Activated naive CD4-positive, alpha-beta T cell treated with anti-CD3 and anti-CD28 coated beads, Interleukin-2, amount 10 ng/mL, durations not matched to agents 7 days and 5 days (primary cell): ENCODE measurements at regions not wholly inside any gene's neighbourhood (a gene's known extent, or its start where the extent isn't known, plus 50 kb on each side); places are given as distances from the start of the nearest gene placed in this dataset.
"Not testable (repeated sequence)": the region's sequence is repeated elsewhere in the genome, so short reads cannot be mapped to it uniquely, and the experiment has no call there.

Source experiments
- CTCF ChIA-PET: fragments of 350-600 bp; sonication (Branson Sonifier 250); formaldehyde crosslinking; loops from one replicate; lab custom pipeline; 2021; ENCODE audit warnings: antibody characterized with exemption; lab: Charles Lee
- DNase-seq: peaks from one replicate; pipeline ENCODE4 v3.0.0-alpha.2; 2020
- H3K27ac Mint-ChIP-seq: one replicate; pipeline ENCODE4 v1.8.0; 2021; ENCODE audit warnings: mild to moderate bottlenecking, moderate library complexity, mixed read lengths
- H3K27me3 Mint-ChIP-seq: one replicate; pipeline ENCODE4 v1.8.0; 2021; ENCODE audit warnings: mild to moderate bottlenecking, mixed read lengths
- H3K36me3 Mint-ChIP-seq: one replicate; pipeline ENCODE4 v1.8.0; 2021; ENCODE audit warnings: mixed read lengths
- H3K4me1 Mint-ChIP-seq: one replicate; pipeline ENCODE4 v1.8.0; 2021; ENCODE audit warnings: mixed read lengths
- H3K4me3 Mint-ChIP-seq: one replicate; pipeline ENCODE4 v1.8.0; 2021; ENCODE audit warnings: mild to moderate bottlenecking, moderate library complexity, mixed read lengths
- H3K9me3 Mint-ChIP-seq: one replicate; pipeline ENCODE4 v1.8.0; 2021; ENCODE audit warnings: mixed read lengths

DNA sequence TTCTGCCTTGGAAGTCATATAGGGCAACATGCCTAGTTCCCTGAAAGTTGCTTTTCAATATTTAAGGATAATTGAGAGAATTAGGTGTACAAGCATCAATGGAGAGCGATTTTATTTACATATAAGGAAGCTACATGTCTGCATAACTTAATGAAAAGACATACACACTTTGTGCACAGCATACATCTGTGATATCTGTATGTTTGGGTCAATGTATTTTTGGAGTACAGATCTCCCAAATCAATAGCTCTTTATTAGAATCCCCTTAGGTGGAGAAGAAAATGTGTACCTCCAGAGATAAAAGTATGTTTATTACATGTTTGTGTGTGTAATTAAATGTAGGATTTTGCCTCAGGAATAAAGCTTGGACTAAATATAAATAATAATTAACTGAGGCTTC, 373.7 kb upstream of the CCNH start:
- no peak overlapping the region for H3K27ac Mint-ChIP-seq
- no peaks in the 10 kb centered on the region for H3K9me3 Mint-ChIP-seq
- H3K4me1 Mint-ChIP-seq = no peaks in the 10 kb centered on the region
- no peak for DNase-seq
- peaks cover 12% of the 10 kb centered on the region for H3K27me3 Mint-ChIP-seq
- CTCF ChIA-PET = no interaction called here
- H3K4me3 Mint-ChIP-seq = no peak overlapping the region
- no peaks in the 10 kb centered on the region for H3K36me3 Mint-ChIP-seq

DNA sequence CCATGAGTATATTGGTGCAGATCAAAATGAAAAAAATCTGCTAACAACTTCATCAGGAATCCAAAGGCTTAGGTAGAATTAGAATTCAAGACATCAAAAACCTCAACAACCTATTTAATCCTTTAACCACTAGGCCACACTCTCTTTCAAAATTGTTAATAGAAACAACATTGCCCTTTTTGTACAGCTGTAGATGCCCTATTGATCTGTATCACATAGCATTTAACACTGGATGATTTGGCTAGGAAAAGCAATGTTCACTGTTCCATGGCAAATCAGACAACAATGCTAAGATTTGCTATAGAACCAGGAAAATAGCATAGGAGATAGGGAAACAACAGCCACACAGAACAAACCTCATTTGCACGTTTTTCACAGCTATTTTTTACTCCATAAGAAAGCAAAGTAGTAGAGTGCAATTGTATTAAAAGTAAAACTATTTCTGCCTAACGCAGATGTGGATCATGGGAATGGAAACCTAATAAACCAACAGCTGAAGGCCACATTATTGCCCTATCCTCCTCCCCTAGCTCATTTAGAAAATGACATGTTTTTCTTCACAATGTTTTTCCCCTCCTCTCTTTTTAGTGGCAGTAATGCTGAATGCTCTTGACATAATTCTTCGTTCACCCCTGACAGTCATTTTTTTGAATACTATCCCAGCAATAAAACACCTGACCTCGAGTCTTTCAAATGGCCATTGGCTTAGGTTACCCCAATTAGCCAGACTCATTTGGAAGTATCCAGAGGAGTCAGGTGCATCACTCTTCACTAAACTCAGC, 373.0 kb upstream of the CCNH start:
- no peaks in the 10 kb centered on the region for H3K9me3 Mint-ChIP-seq
- H3K36me3 Mint-ChIP-seq = no peaks in the 10 kb centered on the region
- H3K27me3 Mint-ChIP-seq = peaks cover 16% of the 10 kb centered on the region
- no peak overlapping the region for H3K27ac Mint-ChIP-seq
- no peaks in the 10 kb centered on the region for H3K4me1 Mint-ChIP-seq
- no peak overlapping the region for H3K4me3 Mint-ChIP-seq
- no peak for DNase-seq
- CTCF ChIA-PET = no interaction called here

DNA sequence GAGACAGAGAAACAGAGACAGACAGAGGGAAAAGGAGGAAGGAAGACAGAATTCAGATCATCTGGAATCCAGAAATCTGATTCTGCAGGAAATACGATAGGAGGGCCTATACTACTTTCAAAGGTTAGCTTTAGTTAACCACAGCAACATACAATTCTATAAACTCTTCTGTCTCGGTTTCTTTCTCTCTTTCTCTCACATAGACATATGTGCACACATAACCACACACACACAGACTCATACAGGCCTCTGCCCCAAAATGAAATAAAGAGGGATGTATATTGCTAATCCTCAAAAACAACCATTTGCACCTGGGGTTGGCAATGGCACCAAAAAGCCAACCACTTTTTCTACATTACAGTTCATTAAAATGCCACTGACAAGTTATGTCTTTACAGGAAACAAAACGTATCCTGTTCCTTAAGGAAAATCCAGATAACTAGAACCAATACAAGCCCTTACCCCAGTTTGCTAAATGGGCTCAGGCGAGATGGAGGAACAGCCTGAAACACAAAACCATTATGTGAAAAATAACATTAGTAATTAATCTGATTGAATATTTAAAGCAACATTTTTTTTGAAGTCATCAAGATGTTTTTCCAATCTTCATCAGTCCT, 372.3 kb upstream of the CCNH start:
- H3K27ac Mint-ChIP-seq = no peak overlapping the region
- H3K4me1 Mint-ChIP-seq = no peaks in the 10 kb centered on the region
- CTCF ChIA-PET = no interaction called here
- H3K4me3 Mint-ChIP-seq = no peak overlapping the region
- DNase-seq = no peak
- H3K36me3 Mint-ChIP-seq = no peaks in the 10 kb centered on the region
- H3K9me3 Mint-ChIP-seq = no peaks in the 10 kb centered on the region
- H3K27me3 Mint-ChIP-seq = peaks cover 16% of the 10 kb centered on the region

DNA sequence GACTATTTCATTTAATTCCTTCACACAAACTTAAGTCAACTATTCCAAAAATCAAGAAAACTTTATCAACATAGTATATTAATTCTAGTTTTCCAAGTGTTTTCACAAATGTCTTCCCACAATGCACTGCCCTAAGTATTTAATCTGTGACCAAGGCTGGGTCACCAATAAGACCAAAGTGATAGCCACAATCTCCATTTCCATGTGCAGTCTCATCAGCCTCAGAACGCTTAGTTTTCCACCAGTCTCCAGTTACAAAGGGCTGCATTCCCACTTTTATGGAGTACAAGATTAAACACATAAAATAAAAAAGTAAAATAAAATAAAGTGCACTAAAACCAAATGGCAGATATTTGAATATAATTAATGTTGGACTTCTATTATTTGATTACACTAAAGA, 371.6 kb upstream of the CCNH start:
- H3K27ac Mint-ChIP-seq = no peak overlapping the region
- peaks cover 16% of the 10 kb centered on the region for H3K27me3 Mint-ChIP-seq
- H3K9me3 Mint-ChIP-seq = no peaks in the 10 kb centered on the region
- H3K36me3 Mint-ChIP-seq = no peaks in the 10 kb centered on the region
- CTCF ChIA-PET = no interaction called here
- no peak overlapping the region for H3K4me3 Mint-ChIP-seq
- no peaks in the 10 kb centered on the region for H3K4me1 Mint-ChIP-seq
- no peak for DNase-seq

DNA sequence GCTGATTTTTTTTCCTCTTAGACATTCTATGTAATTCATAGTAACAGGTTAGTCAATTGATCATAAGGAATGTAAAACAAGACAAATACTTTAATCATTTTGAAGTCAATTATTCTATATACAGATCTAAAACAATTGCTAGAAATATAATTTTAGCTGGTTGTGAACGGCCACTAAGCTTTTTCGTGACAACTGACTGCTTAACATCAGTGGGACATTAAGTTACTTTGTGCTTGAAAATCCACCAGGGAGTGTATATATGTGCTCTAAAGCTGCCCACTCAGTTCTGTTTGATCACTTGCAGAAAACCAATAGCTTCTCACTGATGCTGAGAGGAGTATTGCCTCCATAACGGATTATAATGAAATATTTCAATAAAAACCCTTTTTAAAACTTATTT, 370.2 kb upstream of the CCNH start:
- Mint-ChIP-seq H3K9me3 (no peaks in the 10 kb centered on the region), H3K27ac (no peak overlapping the region), H3K27me3 (peaks cover 16% of the 10 kb centered on the region), H3K36me3 (no peaks in the 10 kb centered on the region), H3K4me1 (no peaks in the 10 kb centered on the region), H3K4me3 (no peak overlapping the region)
- CTCF ChIA-PET = interaction anchor here (0.7 to 3.5 kb wide), 2 partner anchors 908 to 913 kb away, joined by 3 to 41 read pairs; no protein-coding TSS in a partner anchor
- DNase-seq = no peak

DNA sequence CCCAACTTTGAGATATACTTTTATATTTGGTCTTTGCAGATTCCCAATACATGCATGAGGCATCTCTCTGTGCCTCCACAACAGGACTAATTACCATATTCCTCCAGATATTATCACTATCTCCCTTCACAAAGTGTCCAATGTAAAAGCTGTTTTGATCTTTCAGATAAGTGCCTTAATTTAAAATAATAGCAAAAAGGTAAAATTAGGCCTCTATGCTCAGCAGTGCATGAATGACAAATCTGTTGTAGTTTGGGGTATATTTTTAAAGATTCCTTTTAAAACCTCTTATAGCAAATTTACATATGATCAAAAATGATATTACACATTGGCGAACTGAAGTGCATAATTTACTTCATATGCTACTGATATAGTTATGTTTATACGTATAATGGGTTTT, 369.2 kb upstream of the CCNH start:
- Mint-ChIP-seq H3K36me3 (no peaks in the 10 kb centered on the region), H3K27me3 (peaks cover 16% of the 10 kb centered on the region), H3K27ac (no peak overlapping the region), H3K9me3 (no peaks in the 10 kb centered on the region), H3K4me1 (no peaks in the 10 kb centered on the region), H3K4me3 (no peak overlapping the region)
- DNase-seq = no peak
- CTCF ChIA-PET = interaction anchor here (0.7 to 3.5 kb wide), 10 partner anchors 12 to 943 kb away, joined by 3 to 41 read pairs (median 4); no protein-coding TSS in a partner anchor

DNA sequence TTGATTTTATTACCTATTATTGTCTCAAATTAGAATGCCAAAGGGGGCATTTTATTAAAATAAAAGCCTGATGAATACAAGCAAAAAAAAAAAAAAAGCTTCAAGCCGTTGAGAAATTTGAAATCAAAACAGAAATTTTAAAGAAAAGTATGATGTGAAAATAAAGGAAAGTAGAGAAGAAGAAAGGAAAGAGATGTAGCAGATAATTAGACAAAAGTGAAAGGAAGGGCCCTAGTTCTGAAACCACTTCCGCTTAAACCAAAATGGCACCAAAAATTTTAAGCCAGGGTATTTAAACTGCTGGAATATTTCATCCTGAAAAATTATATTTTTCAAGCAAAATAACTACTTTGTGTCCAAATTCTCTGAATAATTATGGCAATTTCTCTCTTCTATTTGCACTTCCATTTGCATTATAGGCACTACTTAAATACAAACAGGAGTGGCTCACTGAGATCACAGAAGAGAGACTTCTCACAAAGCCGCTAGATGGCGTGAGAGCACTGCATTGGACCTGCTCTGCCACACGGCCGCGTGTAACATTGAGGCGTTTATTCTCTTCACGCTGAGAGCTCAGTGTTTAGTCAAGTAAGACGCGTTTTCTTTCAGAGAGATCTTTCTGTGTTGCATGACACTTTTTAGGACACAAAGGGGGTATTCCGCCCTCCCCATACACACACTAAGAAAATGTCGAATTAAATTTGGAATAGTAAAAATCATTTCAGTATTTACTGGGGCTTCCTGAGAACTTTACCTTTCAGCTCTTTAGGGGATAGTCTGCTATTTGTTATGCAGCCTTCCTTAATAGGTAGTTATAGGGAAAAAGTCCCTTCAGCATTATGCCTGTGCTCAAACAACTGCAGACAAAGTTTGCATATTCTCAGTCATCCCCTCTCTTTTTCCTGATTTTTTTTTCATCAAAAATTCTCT, 368.4 kb upstream of the CCNH start:
- H3K36me3 Mint-ChIP-seq = no peaks in the 10 kb centered on the region
- H3K4me3 Mint-ChIP-seq = no peak overlapping the region
- no peak overlapping the region for H3K27ac Mint-ChIP-seq
- CTCF ChIA-PET = interaction anchor here (0.7 to 3.5 kb wide), 13 partner anchors 11 to 945 kb away, joined by 3 to 41 read pairs (median 4); no protein-coding TSS in a partner anchor
- peaks cover 15% of the 10 kb centered on the region for H3K27me3 Mint-ChIP-seq
- no peaks in the 10 kb centered on the region for H3K4me1 Mint-ChIP-seq
- DNase-seq = peak; percentile 84
- H3K9me3 Mint-ChIP-seq = no peaks in the 10 kb centered on the region

DNA sequence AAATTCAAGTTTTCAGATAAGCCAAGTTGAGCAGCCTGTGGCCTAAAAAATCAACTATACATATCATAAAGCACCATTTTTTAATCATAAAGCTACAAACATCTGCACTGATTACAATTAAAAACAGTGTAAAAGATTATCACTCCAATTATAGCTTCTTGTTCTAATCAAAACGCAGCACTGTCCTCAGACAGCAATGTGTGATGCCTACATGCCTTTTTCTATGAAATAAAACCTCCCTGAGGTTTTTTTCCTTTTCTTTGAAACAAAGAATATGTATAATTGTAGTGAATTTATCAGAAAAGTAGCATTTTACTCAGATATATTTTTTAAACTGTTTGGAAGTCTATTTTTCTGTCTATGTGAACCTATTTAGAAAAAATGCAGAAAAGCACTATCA, 366.1 kb upstream of the CCNH start:
- H3K27ac Mint-ChIP-seq = no peak overlapping the region
- CTCF ChIA-PET = interaction anchor here (1.0 kb wide), 1 partner anchor 912 kb away, joined by 4 read pairs; no protein-coding TSS in a partner anchor
- no peaks in the 10 kb centered on the region for H3K36me3 Mint-ChIP-seq
- no peak for DNase-seq
- H3K9me3 Mint-ChIP-seq = no peaks in the 10 kb centered on the region
- peaks cover 4% of the 10 kb centered on the region for H3K27me3 Mint-ChIP-seq
- H3K4me3 Mint-ChIP-seq = no peak overlapping the region
- H3K4me1 Mint-ChIP-seq = no peaks in the 10 kb centered on the region

DNA sequence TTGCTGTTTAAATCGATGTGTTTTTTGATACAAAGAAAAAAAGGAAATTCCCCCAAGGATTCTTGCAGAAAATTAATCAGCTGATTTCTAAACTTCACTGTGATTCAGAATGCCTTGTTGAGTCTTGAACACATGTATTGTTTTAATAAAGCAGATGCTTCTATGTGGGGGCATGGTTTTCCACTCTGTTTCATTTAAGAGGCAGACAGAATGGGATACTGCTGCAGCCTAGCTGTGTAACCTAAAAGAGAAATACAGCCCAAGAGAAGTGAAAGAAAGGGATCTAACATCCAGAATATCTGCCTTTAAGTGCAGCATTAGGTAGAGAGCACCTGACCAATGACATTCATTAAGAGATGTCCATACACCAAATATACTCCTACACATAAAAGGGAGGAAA, 365.1 kb upstream of the CCNH start:
- Mint-ChIP-seq H3K4me1 (no peaks in the 10 kb centered on the region), H3K27ac (no peak overlapping the region), H3K36me3 (no peaks in the 10 kb centered on the region), H3K4me3 (no peak overlapping the region), H3K9me3 (no peaks in the 10 kb centered on the region), H3K27me3 (peaks cover 4% of the 10 kb centered on the region)
- no peak for DNase-seq
- CTCF ChIA-PET = no interaction called here

DNA sequence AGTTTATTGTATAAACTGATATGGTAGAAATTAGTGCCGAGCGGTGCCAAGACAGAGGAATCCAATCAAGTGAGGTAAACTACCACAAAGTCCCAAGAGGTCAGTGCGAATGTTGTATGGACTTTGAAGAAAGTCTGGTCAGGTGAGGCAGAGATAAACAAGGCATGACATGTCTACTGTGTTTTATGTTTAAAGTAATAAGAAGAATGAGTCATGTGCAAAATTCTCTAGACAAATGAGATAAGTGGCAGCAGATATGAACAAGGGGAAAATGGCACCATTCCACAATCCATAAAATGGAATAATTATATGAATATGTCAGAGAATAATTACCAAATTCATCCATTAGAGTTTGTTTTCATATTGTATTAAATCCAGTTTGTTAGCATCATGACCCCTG, 364.1 kb upstream of the CCNH start:
- DNase-seq = no peak
- Mint-ChIP-seq H3K27me3 (peaks cover 4% of the 10 kb centered on the region), H3K4me1 (no peaks in the 10 kb centered on the region), H3K9me3 (no peaks in the 10 kb centered on the region), H3K36me3 (no peaks in the 10 kb centered on the region), H3K27ac (no peak overlapping the region), H3K4me3 (no peak overlapping the region)
- CTCF ChIA-PET = no interaction called here

DNA sequence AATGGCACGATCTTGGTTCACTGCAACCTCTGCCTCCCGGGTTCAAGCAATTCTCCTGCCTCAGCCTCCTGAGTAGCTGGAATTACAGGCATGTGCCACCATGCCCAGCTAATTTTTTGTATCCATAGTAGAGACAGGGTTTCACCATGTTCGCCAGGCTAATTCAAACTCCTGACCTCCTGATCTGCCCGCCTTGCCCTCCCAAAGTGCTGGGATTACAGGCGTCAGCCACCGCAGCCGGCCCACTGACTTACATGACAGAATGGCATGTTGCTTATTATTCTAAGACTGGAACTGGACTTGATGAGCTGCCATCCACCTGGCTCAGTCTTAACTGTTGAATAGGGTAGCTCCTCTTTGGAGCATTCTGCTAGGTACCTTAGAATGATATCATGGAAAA, 363.6 kb upstream of the CCNH start:
- H3K4me1 Mint-ChIP-seq, DNase-seq, H3K36me3 Mint-ChIP-seq, H3K4me3 Mint-ChIP-seq, H3K27ac Mint-ChIP-seq, H3K9me3 Mint-ChIP-seq, CTCF ChIA-PET, H3K27me3 Mint-ChIP-seq: not testable (repeated sequence)

DNA sequence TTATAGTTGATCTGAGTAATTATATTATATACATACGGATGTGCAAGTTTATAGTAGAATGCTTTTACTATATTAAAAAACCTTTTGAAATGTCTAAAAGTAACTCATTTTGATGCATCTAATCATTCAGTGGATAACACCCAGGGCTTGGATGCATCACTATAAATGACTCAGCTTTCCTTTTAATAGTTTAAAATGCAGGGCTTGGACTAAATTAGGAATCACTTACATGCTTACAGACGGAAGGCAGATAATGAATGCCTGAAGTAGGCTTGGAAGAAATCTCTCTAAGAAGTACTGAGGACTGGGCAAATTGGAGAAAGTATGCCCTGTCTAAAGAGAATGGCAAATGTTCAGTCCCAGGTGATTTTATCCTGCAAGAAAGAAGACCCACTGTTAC, 362.5 kb upstream of the CCNH start:
- Mint-ChIP-seq H3K27ac (no peak overlapping the region), H3K36me3 (no peaks in the 10 kb centered on the region), H3K4me1 (no peaks in the 10 kb centered on the region), H3K4me3 (no peak overlapping the region), H3K9me3 (no peaks in the 10 kb centered on the region), H3K27me3 (no peaks in the 10 kb centered on the region)
- no peak for DNase-seq
- CTCF ChIA-PET = no interaction called here

DNA sequence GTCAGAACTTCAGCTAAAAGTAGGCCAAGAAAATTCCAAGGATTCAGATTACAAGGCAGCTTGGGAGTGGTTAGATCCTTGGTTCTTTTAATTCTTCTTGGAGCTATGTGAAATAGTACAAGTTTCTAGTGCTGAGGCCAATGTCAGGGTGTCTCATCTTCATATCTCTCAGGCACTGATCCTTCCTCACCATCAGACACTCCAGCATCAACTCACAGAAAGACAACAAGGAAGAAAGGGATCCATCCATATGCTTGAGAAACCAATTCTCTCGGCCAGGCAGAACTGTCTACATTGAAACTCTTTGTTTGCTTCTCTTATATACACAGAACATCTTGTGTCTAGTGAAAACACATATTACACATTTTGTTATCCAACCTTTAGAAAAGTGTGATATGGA, 362.1 kb upstream of the CCNH start:
- H3K27me3 Mint-ChIP-seq = no peaks in the 10 kb centered on the region
- no peak for DNase-seq
- H3K27ac Mint-ChIP-seq = no peak overlapping the region
- CTCF ChIA-PET = no interaction called here
- no peaks in the 10 kb centered on the region for H3K9me3 Mint-ChIP-seq
- H3K36me3 Mint-ChIP-seq = no peaks in the 10 kb centered on the region
- H3K4me1 Mint-ChIP-seq = no peaks in the 10 kb centered on the region
- H3K4me3 Mint-ChIP-seq = no peak overlapping the region

DNA sequence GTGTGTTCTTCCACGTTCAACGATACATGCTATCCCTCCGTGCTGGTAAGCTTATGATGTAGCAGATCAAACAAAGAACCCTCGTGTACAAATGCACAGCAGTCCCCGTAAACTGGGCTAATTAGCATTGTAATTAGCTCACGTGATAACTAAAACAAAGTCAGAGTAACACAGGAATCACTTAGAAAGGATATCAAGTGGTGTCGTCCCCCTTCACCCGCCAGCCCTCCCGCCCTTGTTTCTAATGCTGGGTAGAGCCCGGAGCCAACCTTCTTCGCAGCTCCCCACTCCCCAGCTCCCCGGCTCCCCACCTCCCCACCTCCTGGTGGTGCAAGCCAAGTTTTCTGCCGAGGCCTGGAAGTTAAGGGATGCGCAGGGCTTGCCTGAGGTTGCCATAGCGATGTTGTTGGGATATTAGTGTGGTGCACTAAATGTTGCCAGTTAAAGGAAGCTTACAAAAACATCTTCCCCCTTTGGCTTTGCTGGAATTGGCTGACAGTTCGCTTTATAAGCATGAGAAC, 357.9 kb upstream of the CCNH start:
- Mint-ChIP-seq H3K4me1 (no peaks in the 10 kb centered on the region), H3K4me3 (no peak overlapping the region), H3K27me3 (no peaks in the 10 kb centered on the region), H3K36me3 (no peaks in the 10 kb centered on the region), H3K9me3 (no peaks in the 10 kb centered on the region), H3K27ac (no peak overlapping the region)
- DNase-seq = no peak
- CTCF ChIA-PET = interaction anchor here (1.6 kb wide), 1 partner anchor 11 kb away, joined by 3 read pairs; no protein-coding TSS in a partner anchor
